Renal cortex interstitium (tissue), 11 donors: ENCODE measurements at regions not wholly inside any gene's neighbourhood (a gene's known extent, or its start where the extent isn't known, plus 50 kb on each side); places are given as distances from the start of the nearest gene placed in this dataset.

Source experiments
- DNase-seq, 11 donors: peaks; one replicate each; pipeline ENCODE4 v3.0.0-alpha.2; 2013; ENCODE audit warnings: low read depth in 9 of 11, low spot score in 4 of 11; ENCODE audit errors: extremely low read depth in 1 of 11

- DNase-seq, result no peak
These were observed 547.8 kb downstream of the NPHP4 start for GRCh38 chr1:5444396-5444795.

- no peak for DNase-seq
These were observed 555.4 kb downstream of the NPHP4 start for GRCh38 chr1:5436808-5437207.

DNA sequence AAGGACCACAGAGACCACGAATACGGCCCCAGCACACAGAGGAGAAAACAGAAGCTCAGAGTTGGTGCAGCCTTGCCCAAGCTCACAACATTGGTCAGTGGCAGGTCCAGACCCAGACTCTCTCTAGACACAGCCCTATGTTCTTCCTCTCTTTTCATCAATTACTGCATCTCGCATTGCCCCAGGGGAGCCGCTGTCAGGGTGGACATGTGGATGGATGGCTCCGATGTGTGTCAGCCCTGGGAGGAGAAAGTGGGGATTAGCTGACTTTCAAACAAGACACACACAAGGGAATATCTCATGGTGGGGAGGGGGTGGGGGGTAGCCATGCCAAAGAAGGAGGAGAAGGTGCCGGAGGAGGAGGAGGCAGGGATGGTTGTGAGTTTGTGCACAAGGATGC, 556.8 kb downstream of the NPHP4 start:
- no peak for DNase-seq

DNA sequence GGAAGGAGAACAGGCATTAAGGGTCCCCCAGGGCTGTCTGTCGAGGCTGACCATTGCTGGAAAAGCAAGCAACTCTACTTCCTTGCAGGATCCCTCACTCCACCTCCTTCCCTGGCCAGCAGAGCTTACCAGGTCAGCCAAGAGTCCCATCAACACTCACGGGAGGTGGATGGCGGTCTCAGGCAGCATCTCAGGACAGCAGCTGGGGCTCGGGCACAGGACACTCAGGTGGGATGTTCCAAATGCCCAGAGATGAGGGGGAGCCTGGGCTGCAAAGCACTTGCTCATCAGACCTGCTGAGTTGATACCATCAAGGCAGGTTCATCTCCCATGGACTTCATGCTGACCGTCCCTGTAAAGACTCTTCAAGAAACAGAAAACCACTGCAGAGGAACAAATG, 559.8 kb downstream of the NPHP4 start:
- DNase-seq, result no peak

GRCh38 chr1:5430911-5431697, 561.1 kb downstream of the NPHP4 start:
- no peak for DNase-seq

- DNase-seq, result no peak
These were observed 562.1 kb downstream of the NPHP4 start for GRCh38 chr1:5430136-5430535.

DNA sequence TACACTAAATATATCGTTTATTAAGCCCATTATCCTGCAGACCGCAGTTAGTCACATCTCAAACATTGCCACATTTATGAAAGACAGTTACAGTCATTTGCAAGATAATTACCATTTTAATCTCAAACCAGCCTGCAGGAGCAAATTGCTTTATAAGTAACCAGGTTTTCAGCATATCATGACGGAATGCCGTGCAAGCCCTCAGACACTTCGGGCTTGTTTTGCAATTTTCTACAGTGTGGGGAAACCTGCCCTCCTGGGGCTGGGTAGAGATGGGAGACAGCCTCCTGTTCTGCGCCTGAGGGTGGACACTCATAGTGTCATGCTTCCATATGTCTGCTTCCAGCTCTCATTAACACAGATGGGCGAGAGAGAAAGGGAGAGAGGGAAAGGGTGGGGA, 563.9 kb downstream of the NPHP4 start:
- DNase-seq, result no peak

DNA sequence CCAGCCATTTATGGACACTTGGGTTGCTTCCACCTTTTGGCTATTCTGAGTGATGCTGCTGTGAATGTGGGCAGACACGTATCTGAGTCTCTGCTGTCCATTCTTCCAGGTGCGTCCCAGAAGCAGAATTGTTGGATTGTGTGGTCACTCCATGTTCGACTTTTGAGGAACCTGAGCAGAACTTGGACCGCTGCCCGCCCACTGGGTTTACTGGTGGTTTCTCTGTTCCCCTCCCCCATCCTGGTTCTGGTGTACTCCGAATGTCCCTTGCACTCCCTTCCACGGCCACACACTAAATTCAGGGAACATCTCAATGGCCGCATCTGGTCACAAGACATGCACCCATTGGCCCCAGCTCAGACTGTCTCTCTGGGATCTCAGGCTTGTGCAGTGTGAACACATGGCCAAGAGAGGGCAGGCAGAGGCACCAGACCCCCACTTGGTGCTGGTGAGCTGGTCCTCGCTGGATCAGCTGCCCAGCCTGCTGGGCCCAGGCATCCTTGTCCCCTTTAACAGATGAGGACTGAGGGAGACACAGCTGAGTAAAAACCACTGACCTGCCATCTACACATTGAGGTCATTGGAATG, 565.1 kb downstream of the NPHP4 start:
- no peak for DNase-seq

DNA sequence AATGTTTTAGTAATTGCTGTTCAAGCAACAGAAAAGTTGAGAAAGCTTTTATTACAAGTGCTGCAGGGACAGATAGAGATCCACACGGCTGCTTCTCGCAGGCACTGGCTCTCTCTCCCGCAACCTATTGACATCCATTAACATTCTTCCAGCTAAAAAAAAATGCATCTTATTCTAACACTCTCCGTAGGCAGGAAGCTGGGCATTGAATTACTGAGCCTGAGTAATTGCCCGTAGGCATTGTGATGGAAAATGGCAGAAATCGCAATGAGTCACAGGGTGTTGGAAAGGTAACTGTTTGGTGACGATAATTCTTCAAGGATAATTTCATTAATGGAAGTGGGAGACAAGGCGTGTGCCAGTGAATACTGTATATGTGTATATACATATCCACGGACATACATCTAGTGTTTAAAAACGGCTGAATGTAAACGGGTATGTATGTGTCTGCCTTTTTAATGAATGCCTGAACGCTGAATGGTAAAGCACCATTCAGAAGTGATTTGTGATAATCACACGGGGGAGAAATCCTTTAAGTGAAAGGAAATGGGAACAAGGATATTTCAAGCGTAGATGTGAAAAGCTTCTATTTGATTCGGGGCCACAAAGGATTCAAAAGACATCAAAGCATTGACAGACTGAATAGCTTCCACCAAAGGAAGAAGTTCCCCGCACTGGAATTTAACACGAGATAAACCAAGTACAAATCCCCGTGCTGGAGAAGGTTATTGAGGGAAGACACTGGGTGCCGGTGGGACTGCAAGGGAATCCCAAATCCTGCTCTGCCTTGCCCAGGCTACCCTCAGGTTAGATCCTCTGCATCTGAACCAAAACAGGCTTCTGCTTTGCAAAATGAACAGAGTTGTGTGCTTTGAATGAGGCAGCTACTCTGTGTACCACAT, 567.2 kb downstream of the NPHP4 start:
- DNase-seq, result peak in 8 of 11 donors; percentile 22 to 54 (median 30)

- no peak for DNase-seq
These were observed 569.1 kb downstream of the NPHP4 start for GRCh38 chr1:5423109-5423508.

- no peak for DNase-seq
These were observed 572.7 kb downstream of the NPHP4 start for GRCh38 chr1:5419501-5419900.

DNA sequence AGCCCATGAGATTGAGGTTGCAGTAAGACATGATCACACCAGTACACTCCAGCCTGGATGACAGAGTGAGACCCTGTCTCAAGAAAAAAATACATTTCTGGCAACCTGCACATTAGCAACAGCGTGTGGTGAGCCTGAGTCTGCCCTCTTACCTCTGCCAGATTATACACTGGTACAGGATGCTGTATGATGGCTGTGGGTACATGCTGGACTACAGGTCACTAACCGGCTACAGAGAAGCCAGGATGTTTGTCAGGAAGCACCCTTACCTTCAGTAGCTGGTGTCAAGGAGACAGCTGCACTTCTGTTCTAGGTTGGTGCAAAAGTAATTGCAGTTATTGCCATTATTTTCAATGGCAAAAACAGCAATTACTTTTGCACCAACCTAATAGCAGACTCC, 575.7 kb downstream of the NPHP4 start:
- no peak for DNase-seq

- DNase-seq, result no peak
These were observed 576.6 kb downstream of the NPHP4 start for GRCh38 chr1:5415606-5416005.

GRCh38 chr1:5410652-5411051, 581.6 kb downstream of the NPHP4 start:
- DNase-seq, result no peak

DNA sequence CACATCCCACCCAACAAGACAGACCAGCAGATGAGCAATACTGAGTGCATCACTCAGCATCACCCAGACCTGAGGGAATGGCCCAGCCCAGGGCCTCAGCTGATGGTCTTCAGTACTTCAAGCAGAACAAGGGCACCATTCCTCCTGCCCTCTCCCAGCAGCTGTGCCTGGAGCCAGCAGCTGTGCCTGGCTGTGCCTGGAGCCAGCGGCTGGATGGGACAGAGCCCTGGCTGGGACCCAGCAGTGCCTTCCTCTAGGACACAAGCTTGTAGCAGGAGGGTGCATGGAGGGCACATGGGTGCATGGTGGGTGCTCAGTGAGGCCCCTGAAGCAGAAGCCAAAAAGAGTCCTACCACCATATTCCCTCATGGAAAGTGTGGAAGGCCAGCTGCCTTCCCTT, 583.8 kb downstream of the NPHP4 start:
- no peak for DNase-seq

DNA sequence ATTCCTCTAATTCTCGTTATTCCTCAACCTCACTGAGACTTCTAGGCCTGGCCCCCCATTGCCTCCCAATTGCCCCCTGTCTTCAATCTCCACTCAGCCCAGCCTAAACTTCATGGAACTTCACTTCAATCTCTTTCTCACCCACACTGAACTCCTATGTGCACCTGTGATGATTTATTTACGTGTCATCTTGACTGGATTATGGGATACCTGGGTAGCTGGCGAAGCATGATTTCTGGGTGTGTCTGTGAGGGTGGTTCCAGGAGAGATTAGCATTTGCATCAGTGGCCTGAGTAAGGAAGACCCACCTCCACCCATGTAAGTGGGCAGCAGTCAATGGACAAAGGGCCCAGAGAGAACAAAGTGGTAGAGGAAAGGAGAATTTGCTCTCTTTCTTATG, 587.0 kb downstream of the NPHP4 start:
- DNase-seq, result no peak

GRCh38 chr1:5404412-5405203, 587.6 kb downstream of the NPHP4 start:
- DNase-seq, result no peak

DNA sequence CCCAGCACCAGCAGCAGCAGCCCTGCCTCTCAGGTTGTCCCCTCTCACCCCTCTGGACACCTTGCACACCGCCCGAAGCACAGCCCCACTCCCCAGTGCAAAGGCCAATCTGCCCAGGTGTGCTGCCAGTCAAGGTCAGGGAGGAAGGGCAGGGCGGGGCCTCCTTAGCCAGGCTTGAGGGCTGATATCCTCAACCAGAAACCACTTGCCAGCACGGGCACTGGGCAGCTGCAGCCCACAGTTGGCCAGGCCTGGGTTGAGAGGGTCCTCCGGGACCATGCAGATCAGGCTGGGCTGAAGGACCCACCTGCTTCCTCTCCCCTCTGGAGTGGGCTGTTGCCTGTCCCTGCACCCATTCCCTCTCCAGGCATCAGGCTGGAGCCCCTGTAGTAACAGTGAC, 588.3 kb downstream of the NPHP4 start:
- DNase-seq, result no peak

DNA sequence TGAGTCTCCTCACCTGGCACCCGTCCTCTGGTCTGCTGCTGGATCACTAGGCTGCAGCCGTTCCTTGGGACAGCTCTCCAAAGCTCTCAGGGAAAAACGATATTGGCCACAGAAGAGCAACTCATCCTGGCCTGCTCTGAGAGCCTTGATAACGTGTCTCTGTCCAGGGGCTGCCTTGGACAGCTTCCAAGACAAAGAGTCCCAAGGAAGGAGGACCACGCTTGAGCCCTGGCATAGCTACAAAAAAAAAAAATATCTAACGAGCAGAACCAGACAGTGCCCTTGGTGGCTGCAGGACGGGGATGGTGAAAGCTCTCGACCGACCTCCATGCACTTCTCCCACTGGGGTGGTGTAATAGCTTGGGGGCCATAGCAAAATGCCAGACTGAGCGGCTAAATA, 589.6 kb downstream of the NPHP4 start:
- DNase-seq, result no peak
